ENCODE measurements at regions not wholly inside any gene's neighbourhood (a gene's known extent, or its start where the extent isn't known, plus 50 kb on each side); places are given as distances from the start of the nearest gene placed in this dataset.

DNA sequence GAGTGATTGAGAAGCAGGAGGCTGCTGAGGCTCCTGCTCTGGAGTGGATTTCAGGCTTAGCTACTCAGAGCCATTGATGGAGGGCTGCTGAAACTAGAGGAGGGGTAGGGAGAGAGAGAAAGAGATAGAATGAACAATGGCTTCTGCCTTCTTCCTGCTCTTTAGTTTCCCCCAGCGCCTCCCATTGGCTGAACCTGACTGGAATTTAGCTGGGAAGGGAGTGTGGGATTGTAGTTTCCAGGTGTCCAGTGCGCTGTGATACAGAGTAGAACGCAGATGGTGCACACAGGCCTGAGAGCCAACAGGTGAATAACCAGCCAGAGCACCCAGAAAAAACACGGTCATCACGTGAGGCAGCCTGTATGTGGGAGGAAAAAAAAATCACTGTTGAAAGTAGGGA, 140.1 kb downstream of the IL20RB start:
- TF ChIP-seq, protein P1, sequence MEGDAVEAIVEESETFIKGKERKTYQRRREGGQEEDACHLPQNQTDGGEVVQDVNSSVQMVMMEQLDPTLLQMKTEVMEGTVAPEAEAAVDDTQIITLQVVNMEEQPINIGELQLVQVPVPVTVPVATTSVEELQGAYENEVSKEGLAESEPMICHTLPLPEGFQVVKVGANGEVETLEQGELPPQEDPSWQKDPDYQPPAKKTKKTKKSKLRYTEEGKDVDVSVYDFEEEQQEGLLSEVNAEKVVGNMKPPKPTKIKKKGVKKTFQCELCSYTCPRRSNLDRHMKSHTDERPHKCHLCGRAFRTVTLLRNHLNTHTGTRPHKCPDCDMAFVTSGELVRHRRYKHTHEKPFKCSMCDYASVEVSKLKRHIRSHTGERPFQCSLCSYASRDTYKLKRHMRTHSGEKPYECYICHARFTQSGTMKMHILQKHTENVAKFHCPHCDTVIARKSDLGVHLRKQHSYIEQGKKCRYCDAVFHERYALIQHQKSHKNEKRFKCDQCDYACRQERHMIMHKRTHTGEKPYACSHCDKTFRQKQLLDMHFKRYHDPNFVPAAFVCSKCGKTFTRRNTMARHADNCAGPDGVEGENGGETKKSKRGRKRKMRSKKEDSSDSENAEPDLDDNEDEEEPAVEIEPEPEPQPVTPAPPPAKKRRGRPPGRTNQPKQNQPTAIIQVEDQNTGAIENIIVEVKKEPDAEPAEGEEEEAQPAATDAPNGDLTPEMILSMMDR (conservative IDR thresholded peaks at IDR 0.05; ENCODE audit: low read depth, low read length): no peak
- TF ChIP-seq EZH2 (IDR thresholded peaks at IDR 0.05; ENCODE audit: borderline replicate concordance, low read depth, low read length, poor library complexity, severe bottlenecking): no peak

All from A673 (cell line).